PC-3 (cell line): ENCODE measurements at regions not wholly inside any gene's neighbourhood (a gene's known extent, or its start where the extent isn't known, plus 50 kb on each side); places are given as distances from the start of the nearest gene placed in this dataset.

Experiments
- ATAC-seq: fragments of 200-7000 bp; cut with Tn5 transposase; 2 replicates; pipeline ENCODE4 v1.9.1; 2020; ENCODE audit warnings: mild to moderate bottlenecking, moderate library complexity
- BruUV-seq: library from RNA; stranded (reverse); fragments of 400-500 nt; replicated peaks from 2 replicates; lab custom pipeline; 2021; lab: Mats Ljungman, UMichigan
- CTCF ChIA-PET: fragments of 300-600 bp; sonication (Branson Sonifier 250); formaldehyde crosslinking; loops from one replicate; lab custom pipeline; 2022; ENCODE audit warnings: antibody characterized with exemption; lab: Charles Lee
- POLR2A ChIA-PET: fragments of 300-600 bp; sonication (Branson Sonifier 250); formaldehyde crosslinking; loops from one replicate; lab custom pipeline; 2022; ENCODE audit warnings: antibody characterized with exemption; ENCODE audit not compliant: unreplicated experiment; lab: Charles Lee
- DNase-seq: peaks from one replicate; pipeline ENCODE4 v3.0.0-alpha.2; 2015
- H2AFZ ChIP-seq: fragments of 300-600 bp; sonication (generic); 2 replicates; pipeline ENCODE4 v1.6.0; 2016; ENCODE audit warnings: antibody characterized with exemption, low read length
- H3F3A ChIP-seq: fragments of 300-600 bp; sonication (generic); one replicate; pipeline ENCODE4 v1.6.0; 2017; ENCODE audit warnings: antibody characterized with exemption, low read length, control low read depth, mild to moderate bottlenecking; ENCODE audit not compliant: unreplicated experiment
- H3K27ac ChIP-seq: fragments of 300-600 bp; sonication (generic); 2 replicates; pipeline ENCODE4 v1.5.1; 2016; ENCODE audit warnings: mild to moderate bottlenecking, low read length
- H3K27me3 ChIP-seq: fragments of 300-600 bp; sonication (generic); 2 replicates; pipeline ENCODE4 v1.6.1; 2016; ENCODE audit warnings: low read length, mixed read lengths
- H3K36me3 ChIP-seq: fragments of 300-600 bp; sonication (generic); 2 replicates; pipeline ENCODE4 v1.6.1; 2016; ENCODE audit warnings: low read depth, mixed run types, low read length, mixed read lengths
- H3K4me1 ChIP-seq: fragments of 300-600 bp; sonication (generic); 2 replicates; pipeline ENCODE4 v1.5.1; 2016; ENCODE audit warnings: low read length; ENCODE audit not compliant: insufficient read depth
- H3K4me2 ChIP-seq: fragments of 300-600 bp; sonication (generic); 2 replicates; pipeline ENCODE4 v1.6.0; 2016; ENCODE audit warnings: low read length
- H3K4me3 ChIP-seq: fragments of 300-600 bp; sonication (generic); 2 replicates; pipeline ENCODE4 v1.5.1; 2016; ENCODE audit warnings: mild to moderate bottlenecking, low read length, mixed read lengths
- H3K79me2 ChIP-seq: fragments of 300-600 bp; sonication (generic); 2 replicates; pipeline ENCODE4 v1.6.1; 2017; ENCODE audit warnings: low read length, mixed read lengths
- H3K9ac ChIP-seq: fragments of 300-600 bp; sonication (generic); 2 replicates; pipeline ENCODE4 v1.6.0; 2016; ENCODE audit warnings: mild to moderate bottlenecking, low read length
- H3K9me2 ChIP-seq: fragments of 300-600 bp; sonication (generic); replicated peaks from 2 replicates; pipeline ENCODE4 v1.6.1; 2016; ENCODE audit warnings: mixed run types, low read length, mixed read lengths
- H3K9me3 ChIP-seq: fragments of 300-600 bp; sonication (generic); 2 replicates; pipeline ENCODE4 v1.6.1; 2016; ENCODE audit warnings: low read length, mixed read lengths
- H4K20me1 ChIP-seq: fragments of 300-600 bp; sonication (generic); 2 replicates; pipeline ENCODE4 v1.6.1; 2016; ENCODE audit warnings: low read length, mixed read lengths
- EZH2 ChIP-seq: fragments of 300-600 bp; sonication (generic); IDR thresholded peaks from one replicate; pipeline ENCODE4 v1.6.1; 2017; ENCODE audit warnings: antibody characterized with exemption, mild to moderate bottlenecking, low read length; ENCODE audit not compliant: unreplicated experiment
- EZH2phosphoT487 ChIP-seq: fragments of 300-600 bp; sonication (generic); IDR thresholded peaks from 2 replicates; pipeline ENCODE4 v1.6.1; 2018; ENCODE audit warnings: mild to moderate bottlenecking, antibody characterized with exemption, low read length, borderline replicate concordance
- intact Hi-C: fragments of 100-400 bp; cut with micrococcal nuclease; formaldehyde crosslinking; loops from 2 replicates; pipeline ENCODE4 v1.9.0; 2023
- TF ChIP-seq, protein P1 (sequence below): fragments of 300-600 bp; sonication (generic); conservative IDR thresholded peaks from 2 replicates; pipeline ENCODE4 v1.5.1; 2017; ENCODE audit warnings: antibody characterized with exemption, low read depth, mild to moderate bottlenecking, low read length

DNA sequence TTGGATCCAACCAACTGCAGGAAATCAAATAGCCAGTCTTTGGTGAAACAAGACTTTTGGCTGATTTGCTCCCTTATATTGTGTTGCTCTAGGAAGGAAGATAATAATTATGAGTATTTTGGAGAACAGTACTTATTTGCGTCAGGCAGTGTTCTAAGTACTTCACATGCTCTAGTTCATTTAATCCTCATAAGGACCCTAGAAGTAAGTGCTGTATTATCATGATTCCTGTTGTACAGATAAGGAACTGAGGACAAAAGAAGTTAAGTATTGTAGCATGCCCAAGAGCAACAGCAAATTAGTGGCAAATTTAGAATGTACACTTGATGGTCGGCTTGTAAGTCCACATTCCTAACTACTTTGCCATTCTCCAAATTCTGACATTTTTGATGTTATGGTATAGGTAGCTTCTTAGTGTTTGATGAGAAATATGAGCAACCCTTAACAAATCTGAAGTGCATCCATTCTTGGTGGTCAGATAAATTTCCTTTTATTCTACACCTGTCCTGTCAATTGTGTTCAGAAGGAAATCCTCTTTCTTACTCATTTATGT lies 72.0 kb downstream of the SPRY1 start:
- peak; percentile 23 for DNase-seq

DNA sequence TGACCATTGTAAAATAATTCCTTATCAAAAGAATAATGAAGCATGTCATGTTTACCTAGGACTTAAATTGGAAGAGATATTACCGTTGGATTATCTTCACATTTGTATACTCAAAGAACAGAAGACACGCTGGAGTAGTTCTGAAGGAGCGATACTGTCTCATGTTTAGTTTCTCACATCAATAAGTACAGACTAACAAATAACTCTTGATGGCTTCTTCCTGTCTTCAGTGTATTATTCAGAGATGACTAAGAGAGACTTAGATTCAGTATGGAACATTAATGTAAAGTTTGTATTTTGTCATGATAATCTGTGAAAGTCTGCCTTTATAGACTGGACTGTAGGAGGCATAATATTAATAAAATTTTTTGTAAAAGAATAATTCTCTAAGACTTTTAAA lies 72.7 kb downstream of the SPRY1 start:
- no peaks in the 10 kb centered on the region for H3F3A ChIP-seq
- intact Hi-C loops: no loop called here
- ChIA-PET CTCF (no interaction called here), POLR2A (no interaction called here)
- H4K20me1 ChIP-seq: no peaks in the 10 kb centered on the region
- peaks cover 11% of the 10 kb centered on the region; the same call in 1 of the 2 replicates for H3K4me1 ChIP-seq
- H3K79me2 ChIP-seq: no peaks in the 10 kb centered on the region
- H3K4me3 ChIP-seq: no peak overlapping the region
- H3K9me3 ChIP-seq: no peaks in the 10 kb centered on the region
- no peaks in the 10 kb centered on the region for H3K27me3 ChIP-seq
- ATAC-seq (peak; percentile 67), DNase-seq (peak; percentile 29)
- H3K9me2 ChIP-seq: no peaks in the 10 kb centered on the region
- no peak overlapping the region for H3K4me2 ChIP-seq
- H3K27ac ChIP-seq: no peak overlapping the region
- BruUV-seq: no TSS peak
- H3K36me3 ChIP-seq: no peaks in the 10 kb centered on the region
- no peak for TF ChIP-seq EZH2
- TF ChIP-seq, protein P1, sequence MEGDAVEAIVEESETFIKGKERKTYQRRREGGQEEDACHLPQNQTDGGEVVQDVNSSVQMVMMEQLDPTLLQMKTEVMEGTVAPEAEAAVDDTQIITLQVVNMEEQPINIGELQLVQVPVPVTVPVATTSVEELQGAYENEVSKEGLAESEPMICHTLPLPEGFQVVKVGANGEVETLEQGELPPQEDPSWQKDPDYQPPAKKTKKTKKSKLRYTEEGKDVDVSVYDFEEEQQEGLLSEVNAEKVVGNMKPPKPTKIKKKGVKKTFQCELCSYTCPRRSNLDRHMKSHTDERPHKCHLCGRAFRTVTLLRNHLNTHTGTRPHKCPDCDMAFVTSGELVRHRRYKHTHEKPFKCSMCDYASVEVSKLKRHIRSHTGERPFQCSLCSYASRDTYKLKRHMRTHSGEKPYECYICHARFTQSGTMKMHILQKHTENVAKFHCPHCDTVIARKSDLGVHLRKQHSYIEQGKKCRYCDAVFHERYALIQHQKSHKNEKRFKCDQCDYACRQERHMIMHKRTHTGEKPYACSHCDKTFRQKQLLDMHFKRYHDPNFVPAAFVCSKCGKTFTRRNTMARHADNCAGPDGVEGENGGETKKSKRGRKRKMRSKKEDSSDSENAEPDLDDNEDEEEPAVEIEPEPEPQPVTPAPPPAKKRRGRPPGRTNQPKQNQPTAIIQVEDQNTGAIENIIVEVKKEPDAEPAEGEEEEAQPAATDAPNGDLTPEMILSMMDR: no peak
- TF ChIP-seq EZH2phosphoT487: no peak
- no peak overlapping the region for H3K9ac ChIP-seq
- H2AFZ ChIP-seq: no peak overlapping the region

More for the DNA sequence above, 72.0 kb downstream of the SPRY1 start:
- no peak for ATAC-seq
- H3K9ac ChIP-seq: no peak overlapping the region
- no peaks in the 10 kb centered on the region for H4K20me1 ChIP-seq
- H3F3A ChIP-seq: no peaks in the 10 kb centered on the region
- no peak overlapping the region for H3K4me3 ChIP-seq
- TF ChIP-seq, protein P1: no peak
- TF ChIP-seq EZH2: no peak
- TF ChIP-seq EZH2phosphoT487: no peak
- H2AFZ ChIP-seq: no peak overlapping the region
- no peaks in the 10 kb centered on the region for H3K9me2 ChIP-seq
- intact Hi-C loops: no loop called here
- H3K36me3 ChIP-seq: no peaks in the 10 kb centered on the region
- H3K4me1 ChIP-seq: peaks cover 11% of the 10 kb centered on the region; the same call in 1 of the 2 replicates
- no peak overlapping the region for H3K4me2 ChIP-seq
- ChIA-PET CTCF (no interaction called here), POLR2A (no interaction called here)
- no peaks in the 10 kb centered on the region for H3K27me3 ChIP-seq
- no peak overlapping the region for H3K27ac ChIP-seq
- BruUV-seq: no TSS peak
- no peaks in the 10 kb centered on the region for H3K79me2 ChIP-seq
- H3K9me3 ChIP-seq: no peaks in the 10 kb centered on the region

DNA sequence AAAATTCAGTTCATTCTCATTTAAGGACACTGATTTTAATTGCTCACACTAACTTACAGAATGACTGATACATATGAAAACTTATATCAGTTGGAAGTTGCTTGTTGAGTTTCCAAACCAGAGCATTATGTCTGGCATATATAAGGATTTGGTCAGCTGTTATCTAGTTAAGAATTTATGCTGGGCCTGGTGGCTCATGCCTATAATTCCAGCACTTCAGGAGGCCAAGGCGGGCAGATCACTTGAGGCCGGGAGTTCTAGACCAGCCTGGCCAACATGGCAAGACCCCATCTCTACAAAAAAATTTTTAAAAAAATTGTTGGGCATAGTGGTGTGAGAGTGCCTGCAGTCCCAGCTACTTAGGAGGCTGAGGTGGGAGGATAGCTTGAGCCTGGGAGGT lies 73.1 kb downstream of the SPRY1 start:
- Histone ChIP-seq H3K4me3 (no peak overlapping the region), H3K4me1 (peaks cover 11% of the 10 kb centered on the region; the same call in 1 of the 2 replicates), H3K36me3 (no peaks in the 10 kb centered on the region), H3K27me3 (no peaks in the 10 kb centered on the region), H3F3A (no peaks in the 10 kb centered on the region), H3K27ac (no peak overlapping the region), H3K9me2 (no peaks in the 10 kb centered on the region), H2AFZ (no peak overlapping the region), H3K9me3 (no peaks in the 10 kb centered on the region), H3K9ac (no peak overlapping the region), H3K79me2 (no peaks in the 10 kb centered on the region), H3K4me2 (no peak overlapping the region), H4K20me1 (no peaks in the 10 kb centered on the region)
- intact Hi-C loops: no loop called here
- ATAC-seq: no peak
- ChIA-PET POLR2A (no interaction called here), CTCF (no interaction called here)
- BruUV-seq: no TSS peak
- TF ChIP-seq EZH2: no peak
- no peak for TF ChIP-seq EZH2phosphoT487
- TF ChIP-seq, protein P1: no peak
- no peak for DNase-seq
